Stomach (tissue), 8 donors: ENCODE measurements at regions not wholly inside any gene's neighbourhood (a gene's known extent, or its start where the extent isn't known, plus 50 kb on each side); places are given as distances from the start of the nearest gene placed in this dataset.

Experiments used
- DNase-seq, 2 donors: peaks; one replicate each; pipeline versions ENCODE4 v3.0.0 to v3.0.0-alpha.2; 2013 to 2019
- H3K27ac ChIP-seq, 5 donors: fragments of 200-600 bp in 4 of 5; sonication (generic) in 4 of 5; one replicate each; pipeline ENCODE4 v1.5.1; 2013 to 2019; ENCODE audit warnings: mild to moderate bottlenecking in 1 of 5, moderate library complexity in 1 of 5
- H3K27me3 ChIP-seq, 3 donors: fragments of 200-600 bp; sonication (generic); one replicate each; pipeline ENCODE4 v1.5.1; 2017 to 2019; ENCODE audit warnings: mixed run types in 1 of 3
- H3K36me3 ChIP-seq, 4 donors: fragments of 200-600 bp; sonication (generic); 1 replicate in 3 of 4; 2 replicates in 1 of 4; pipeline ENCODE4 v1.5.1; 2016 to 2019
- H3K4me1 ChIP-seq, 4 donors: fragments of 200-600 bp; sonication (generic); one replicate each; pipeline ENCODE4 v1.5.1; 2016 to 2019
- H3K4me3 ChIP-seq, 4 donors: fragments of 200-600 bp; sonication (generic) in 3 of 4; one replicate each; pipeline ENCODE4 v1.5.1; 2016 to 2019; ENCODE audit warnings: mild to moderate bottlenecking in 1 of 4
- H3K9me3 ChIP-seq, 4 donors: fragments of 200-600 bp; sonication (generic); one replicate each; pipeline ENCODE4 v1.5.1; 2016 to 2019
- CTCF ChIP-seq, 7 experiments: fragments of 450-650 bp in 4 of 7; fragments of 200-600 bp in 3 of 7; sonication (generic) in 3 of 7; IDR thresholded peaks; one replicate each; pipeline ENCODE4 v1.5.1; 2016 to 2019; ENCODE audit warnings: antibody characterized with exemption in 7 of 7, control low read depth in 2 of 7, mild to moderate bottlenecking in 1 of 7
- EP300 ChIP-seq: sonication (generic); formaldehyde crosslinking; IDR thresholded peaks from one replicate; pipeline ENCODE4 v1.6.1; 2017; ENCODE audit warnings: antibody characterized with exemption
- POLR2A ChIP-seq, 4 donors: fragments of 450-650 bp; IDR thresholded peaks; one replicate each; pipeline ENCODE4 v1.6.1; 2016; ENCODE audit warnings: antibody characterized with exemption in 4 of 4, control low read depth in 2 of 4, mild to moderate bottlenecking in 1 of 4, moderate library complexity in 1 of 4
- POLR2AphosphoS5 ChIP-seq, 3 donors: sonication (generic); formaldehyde crosslinking; IDR thresholded peaks; one replicate each; pipeline ENCODE4 v1.6.1; 2016; ENCODE audit warnings: antibody characterized with exemption in 3 of 3
- WGBS, 5 donors: extraction: QIAGEN DNeasy Blood & Tissue Kit in 3 of 5; methylation state at CpG; one replicate each; pipeline versions ENCODE4 v1.1.5 to v1.1.7; 2013 to 2018; 5-methylcytosine and 5-hydroxymethylcytosine counted together
- intact Hi-C: fragments of 100-400 bp; cut with DNase I; formaldehyde crosslinking; loops from one replicate; pipeline ENCODE4 v1.15.1; 2023; ENCODE audit warnings: low total_unique reads
- donor health status: healthy with polysubstance abuse.
- donor health status: Bipolar disorder and iron deficiency.
- donor health status: healthy.

- no peaks in the 10 kb centered on the region for H3K4me1 ChIP-seq
- TF ChIP-seq POLR2A (IDR thresholded peaks at IDR 0.05) (no peak), CTCF (IDR thresholded peaks at IDR 0.05) (no peak), EP300 (no peak), POLR2AphosphoS5 (IDR thresholded peaks at IDR 0.05) (no peak)
- intact Hi-C loops, result no loop called here
- 61 to 75% (median 67%) methylated on average over 5 of the region's 5 CpGs for WGBS, 5 donors
- no peaks in the 10 kb centered on the region for H3K27me3 ChIP-seq
- no peak for DNase-seq
- H3K9me3 ChIP-seq, result peaks cover 0 to 4% (median 2%) of the 10 kb centered on the region in 4 donors
- H3K4me3 ChIP-seq, result no peak overlapping the region
- H3K27ac ChIP-seq, result no peak overlapping the region
- no peaks in the 10 kb centered on the region for H3K36me3 ChIP-seq
Measured at GRCh38 chr18:68426731-68427315, 288.1 kb downstream of the TMX3 start.

GRCh38 chr18:68418881-68419280 is 296.0 kb downstream of the TMX3 start:
- no peak for TF ChIP-seq POLR2A (IDR thresholded peaks at IDR 0.05)
- no peak for TF ChIP-seq POLR2AphosphoS5 (IDR thresholded peaks at IDR 0.05)
- TF ChIP-seq EP300, result no peak
- TF ChIP-seq CTCF (IDR thresholded peaks at IDR 0.05), result no peak
- Histone ChIP-seq H3K27ac (no peak overlapping the region), H3K9me3 (peaks cover 0 to 4% (median 2%) of the 10 kb centered on the region in 4 donors), H3K4me1 (no peaks in the 10 kb centered on the region), H3K27me3 (no peaks in the 10 kb centered on the region), H3K36me3 (no peaks in the 10 kb centered on the region), H3K4me3 (no peak overlapping the region)
- DNase-seq, result no peak
- 75 to 83% (median 79%) methylated on average over 5 of the region's 5 CpGs for WGBS, 5 donors
- intact Hi-C loops, result no loop called here

DNA sequence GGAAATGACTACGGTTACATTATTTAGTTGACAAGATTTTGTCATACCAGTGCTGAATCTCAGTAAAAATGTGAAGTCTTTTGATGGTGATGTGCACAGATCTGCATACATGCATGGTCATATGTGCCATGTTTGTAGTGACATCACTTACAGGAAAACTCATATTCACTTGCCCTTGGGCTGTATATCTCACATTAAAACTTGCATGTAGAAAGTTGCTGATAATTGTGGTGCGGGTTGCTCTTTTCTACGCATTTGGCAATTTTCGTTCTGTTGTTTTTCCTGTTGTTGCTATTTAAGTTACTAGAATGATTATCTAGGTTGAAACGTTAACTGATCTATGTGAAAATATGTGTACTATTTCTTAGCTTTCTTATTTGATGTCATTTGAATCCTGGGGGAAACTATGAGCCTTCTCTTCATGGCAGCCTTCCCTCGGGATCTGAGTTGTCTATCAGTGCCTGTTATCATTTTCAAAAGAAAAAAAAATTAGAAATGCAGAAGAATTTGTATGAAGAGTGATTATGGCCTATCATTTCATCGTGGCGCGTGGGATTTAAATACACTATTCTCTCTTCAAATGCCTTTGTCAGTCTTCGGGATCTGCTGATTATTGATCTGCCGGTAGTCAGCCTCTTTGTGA is 296.6 kb downstream of the TMX3 start:
- intact Hi-C loops, result no loop called here
- Histone ChIP-seq H3K4me3 (no peak overlapping the region), H3K27me3 (no peaks in the 10 kb centered on the region), H3K4me1 (no peaks in the 10 kb centered on the region), H3K36me3 (no peaks in the 10 kb centered on the region), H3K27ac (no peak overlapping the region), H3K9me3 (peaks cover 0 to 4% (median 2%) of the 10 kb centered on the region in 4 donors)
- 77 to 86% (median 83%) methylated on average over 11 of the region's 11 CpGs for WGBS, 5 donors
- TF ChIP-seq EP300 (no peak), CTCF (IDR thresholded peaks at IDR 0.05) (no peak), POLR2A (IDR thresholded peaks at IDR 0.05) (no peak), POLR2AphosphoS5 (IDR thresholded peaks at IDR 0.05) (no peak)
- no peak for DNase-seq

DNA sequence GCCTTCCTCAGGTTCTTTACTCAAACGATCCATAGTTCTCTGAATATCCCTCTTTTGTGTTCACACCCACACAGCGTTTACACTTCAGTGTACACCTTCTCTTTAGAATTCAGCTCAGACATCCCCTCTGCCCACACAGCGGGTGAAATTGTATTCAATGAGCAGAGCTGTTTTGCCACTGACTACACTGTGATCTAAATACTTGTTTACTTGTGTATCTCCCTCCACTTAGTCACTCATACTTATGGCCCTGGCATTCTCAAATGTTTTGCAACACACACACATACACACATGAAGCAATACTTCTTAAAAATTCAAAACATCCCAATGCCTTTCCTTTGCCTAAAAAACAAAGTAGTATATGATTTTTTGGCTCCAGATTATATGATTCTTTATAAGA is 297.1 kb downstream of the TMX3 start:
- Histone ChIP-seq H3K4me3 (no peak overlapping the region), H3K9me3 (peaks cover 0 to 4% (median 2%) of the 10 kb centered on the region in 4 donors), H3K4me1 (no peaks in the 10 kb centered on the region), H3K36me3 (no peaks in the 10 kb centered on the region), H3K27me3 (no peaks in the 10 kb centered on the region), H3K27ac (no peak overlapping the region)
- 44 to 64% (median 52%) methylated on average over 3 of the region's 3 CpGs for WGBS, 5 donors
- DNase-seq, result no peak
- intact Hi-C loops, result no loop called here
- TF ChIP-seq POLR2A (IDR thresholded peaks at IDR 0.05) (no peak), CTCF (IDR thresholded peaks at IDR 0.05) (no peak), EP300 (no peak), POLR2AphosphoS5 (IDR thresholded peaks at IDR 0.05) (no peak)
